ENCODE measurements at regions not wholly inside any gene's neighbourhood (a gene's known extent, or its start where the extent isn't known, plus 50 kb on each side); places are given as distances from the start of the nearest gene placed in this dataset.
A peak's percentile ranks its signal among the peaks of the same experiment; 100 is the strongest.

- peaks cover 2% of the 10 kb centered on the region for H3K27me3 Mint-ChIP-seq (ENCODE audit: insufficient read depth)
These were observed 198.4 kb upstream of the PMEPA1 start for GRCh38 chr20:57908226-57908625.

GRCh38 chr20:57907131-57908000, 197.6 kb upstream of the PMEPA1 start:
- Histone ChIP-seq H3K27ac (ENCODE audit: low read depth, low read length) (peak overlapping the region; percentile 58), H3K27me3 (ENCODE audit: control insufficient read depth, insufficient read depth, low read length, poor library complexity, severe bottlenecking) (no peaks in the 10 kb centered on the region), H3K4me3 (ENCODE audit: low read length) (no peak overlapping the region), H3K9ac (ENCODE audit: extremely low read depth, low read length, poor library complexity, severe bottlenecking) (no peak overlapping the region), H3K36me3 (ENCODE audit: control insufficient read depth, insufficient read depth, low read length) (no peaks in the 10 kb centered on the region), H3K4me1 (ENCODE audit: control insufficient read depth, insufficient read depth, low read length) (no peaks in the 10 kb centered on the region), H3K9me3 (ENCODE audit: control insufficient read depth, low read length) (no peaks in the 10 kb centered on the region)
- 92 to 93% methylated on average over 15 to 20 of the region's 20 CpGs for WGBS, 2 experiments (ENCODE audit: insufficient coverage in 1 of 2, insufficient read length in 1 of 2)
- no peaks in the 10 kb centered on the region for H3K9me3 Mint-ChIP-seq
- H3K4me1 Mint-ChIP-seq, result no peaks in the 10 kb centered on the region
- no peaks in the 10 kb centered on the region for H3K27me3 Mint-ChIP-seq (ENCODE audit: insufficient read depth)
- no peak overlapping the region for H3K4me3 Mint-ChIP-seq
- TF ChIP-seq CTCF (conservative IDR thresholded peaks at IDR 0.05), result no peak
- H3K36me3 Mint-ChIP-seq (ENCODE audit: low read depth), result no peaks in the 10 kb centered on the region
- no peak for DNase-seq
- no peak overlapping the region for H3K27ac Mint-ChIP-seq

More at GRCh38 chr20:57908226-57908625, 198.4 kb upstream of the PMEPA1 start:
- H3K27ac ChIP-seq (ENCODE audit: low read depth, low read length), result no peak overlapping the region
- H3K9me3 Mint-ChIP-seq, result no peaks in the 10 kb centered on the region
- no peaks in the 10 kb centered on the region for H3K9me3 ChIP-seq (ENCODE audit: control insufficient read depth, low read length)
- TF ChIP-seq CTCF (conservative IDR thresholded peaks at IDR 0.05), result no peak
- no peak overlapping the region for H3K27ac Mint-ChIP-seq
- 92% methylated on average over 7 to 9 of the region's 9 CpGs for WGBS, 2 experiments (ENCODE audit: insufficient coverage in 1 of 2, insufficient read length in 1 of 2)
- no peaks in the 10 kb centered on the region for H3K36me3 Mint-ChIP-seq (ENCODE audit: low read depth)
- H3K4me3 ChIP-seq (ENCODE audit: low read length), result no peak overlapping the region
- DNase-seq, result no peak
- H3K4me1 Mint-ChIP-seq, result no peaks in the 10 kb centered on the region
- H3K4me1 ChIP-seq (ENCODE audit: control insufficient read depth, insufficient read depth, low read length), result no peaks in the 10 kb centered on the region
- H3K9ac ChIP-seq (ENCODE audit: extremely low read depth, low read length, poor library complexity, severe bottlenecking), result no peak overlapping the region
- no peak overlapping the region for H3K4me3 Mint-ChIP-seq
- no peaks in the 10 kb centered on the region for H3K36me3 ChIP-seq (ENCODE audit: control insufficient read depth, insufficient read depth, low read length)
- no peaks in the 10 kb centered on the region for H3K27me3 ChIP-seq (ENCODE audit: control insufficient read depth, insufficient read depth, low read length, poor library complexity, severe bottlenecking)

- H3K4me3 ChIP-seq (ENCODE audit: low read length), result no peak overlapping the region
- H3K9me3 Mint-ChIP-seq, result no peaks in the 10 kb centered on the region
- 92 to 97% methylated on average over 2 to 5 of the region's 5 CpGs for WGBS, 2 experiments (ENCODE audit: insufficient coverage in 1 of 2, insufficient read length in 1 of 2)
- H3K36me3 Mint-ChIP-seq (ENCODE audit: low read depth), result no peaks in the 10 kb centered on the region
- H3K4me1 ChIP-seq (ENCODE audit: control insufficient read depth, insufficient read depth, low read length), result no peaks in the 10 kb centered on the region
- no peak overlapping the region for H3K27ac Mint-ChIP-seq
- no peaks in the 10 kb centered on the region for H3K27me3 ChIP-seq (ENCODE audit: control insufficient read depth, insufficient read depth, low read length, poor library complexity, severe bottlenecking)
- H3K4me3 Mint-ChIP-seq, result no peak overlapping the region
- no peak overlapping the region for H3K27ac ChIP-seq (ENCODE audit: low read depth, low read length)
- H3K27me3 Mint-ChIP-seq (ENCODE audit: insufficient read depth), result no peaks in the 10 kb centered on the region
- H3K9me3 ChIP-seq (ENCODE audit: control insufficient read depth, low read length), result no peaks in the 10 kb centered on the region
- no peaks in the 10 kb centered on the region for H3K36me3 ChIP-seq (ENCODE audit: control insufficient read depth, insufficient read depth, low read length)
- H3K9ac ChIP-seq (ENCODE audit: extremely low read depth, low read length, poor library complexity, severe bottlenecking), result no peak overlapping the region
- no peak for DNase-seq
- TF ChIP-seq CTCF (conservative IDR thresholded peaks at IDR 0.05), result no peak
- peaks cover 2% of the 10 kb centered on the region for H3K4me1 Mint-ChIP-seq
These were observed 195.6 kb upstream of the PMEPA1 start for GRCh38 chr20:57905448-57905847.

All from endodermal cell (in vitro differentiated cells).